HL-60 (cell line): ENCODE measurements at regions not wholly inside any gene's neighbourhood (a gene's known extent, or its start where the extent isn't known, plus 50 kb on each side); places are given as distances from the start of the nearest gene placed in this dataset.
A peak's percentile ranks its signal among the peaks of the same experiment; 100 is the strongest.
"Not testable (repeated sequence)": the region's sequence is repeated elsewhere in the genome, so short reads cannot be mapped to it uniquely, and the experiment has no call there.

Source experiments
- DNase-seq, 2 experiments: peaks; one replicate each; pipeline ENCODE4 v3.0.0-alpha.2; 2010 to 2020; ENCODE audit warnings: low read depth in 1 of 2, low spot score in 1 of 2
- H3K27ac ChIP-seq: fragments of 250-450 bp; sonication (Bioruptor Pico); replicated peaks from 2 replicates; pipeline ENCODE4 v1.5.1; 2020; ENCODE audit warnings: mild to moderate bottlenecking, moderate library complexity
- H3K27me3 ChIP-seq: fragments of 250-450 bp; sonication (Bioruptor Pico); 2 replicates; pipeline ENCODE4 v1.5.1; 2021; ENCODE audit warnings: mild to moderate bottlenecking, moderate library complexity; ENCODE audit not compliant: insufficient read depth, poor library complexity, severe bottlenecking
- H3K4me3 ChIP-seq: replicated peaks from 2 replicates; pipeline ENCODE4 v1.5.1; 2011; ENCODE audit warnings: mild to moderate bottlenecking, control low read depth, low read length; ENCODE audit not compliant: insufficient read depth
- GABPA ChIP-seq: IDR thresholded peaks from 2 replicates; pipeline ENCODE4 v1.6.1; 2012; ENCODE audit warnings: low read depth
- POLR2AphosphoS5 ChIP-seq: IDR thresholded peaks from 2 replicates; pipeline ENCODE4 v1.6.1; 2012; ENCODE audit warnings: low read depth
- SPI1 ChIP-seq: IDR thresholded peaks from 2 replicates; pipeline ENCODE4 v1.6.1; 2012; ENCODE audit warnings: low read depth, mild to moderate bottlenecking, borderline replicate concordance
- TF ChIP-seq, protein P1 (sequence below): IDR thresholded peaks from one replicate; pipeline ENCODE4 v1.5.1; 2011; ENCODE audit warnings: low read length, control low read depth, inconsistent platforms; ENCODE audit not compliant: insufficient read depth
- TF ChIP-seq, protein P2 (sequence below): IDR thresholded peaks from 2 replicates; pipeline ENCODE4 v1.6.1; 2012; ENCODE audit warnings: low read depth; ENCODE audit not compliant: insufficient replicate concordance

DNA sequence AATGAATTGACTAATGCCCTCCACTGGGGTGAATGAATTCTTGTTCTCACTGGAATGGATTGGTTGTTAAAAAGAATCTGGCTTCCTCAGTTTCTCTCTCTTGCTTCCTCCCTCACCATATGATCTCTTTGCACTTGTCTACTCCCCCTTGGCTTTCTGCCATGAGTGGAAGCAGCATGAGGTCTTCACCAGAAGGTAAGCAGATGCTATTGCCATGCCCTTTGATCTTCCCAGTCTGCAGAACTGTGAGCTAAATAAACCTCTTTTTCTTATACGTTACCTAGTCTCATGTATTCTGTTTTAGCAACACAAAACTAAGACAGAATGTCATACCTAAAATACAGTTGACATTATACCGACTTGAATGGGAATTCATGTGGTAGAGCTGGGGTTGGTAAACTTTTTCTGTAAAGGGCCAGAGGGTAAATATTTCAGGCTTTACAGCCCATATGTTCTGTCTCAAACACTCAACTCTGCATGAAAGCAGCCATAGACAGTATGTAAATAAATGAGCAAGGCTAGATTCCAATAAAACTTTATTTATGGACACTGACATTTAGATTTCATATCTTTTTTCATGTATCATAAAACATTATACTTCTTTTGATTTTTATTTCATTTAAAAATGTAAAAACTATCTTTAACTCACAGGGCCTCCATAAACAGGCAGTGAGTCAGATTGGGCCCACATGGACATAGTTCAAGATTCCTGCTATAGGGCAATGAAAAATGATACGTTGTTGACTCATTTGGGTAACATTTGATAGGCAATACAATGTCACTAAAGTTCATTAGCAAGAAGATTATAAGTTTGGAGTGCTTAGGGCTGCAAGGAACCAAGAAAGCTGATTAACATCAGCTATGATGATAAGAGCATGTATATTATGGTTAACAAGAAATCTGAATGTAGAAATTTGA, 79.4 kb upstream of the TLE4 start:
- no peak overlapping the region for H3K4me3 ChIP-seq
- TF ChIP-seq, protein P1, sequence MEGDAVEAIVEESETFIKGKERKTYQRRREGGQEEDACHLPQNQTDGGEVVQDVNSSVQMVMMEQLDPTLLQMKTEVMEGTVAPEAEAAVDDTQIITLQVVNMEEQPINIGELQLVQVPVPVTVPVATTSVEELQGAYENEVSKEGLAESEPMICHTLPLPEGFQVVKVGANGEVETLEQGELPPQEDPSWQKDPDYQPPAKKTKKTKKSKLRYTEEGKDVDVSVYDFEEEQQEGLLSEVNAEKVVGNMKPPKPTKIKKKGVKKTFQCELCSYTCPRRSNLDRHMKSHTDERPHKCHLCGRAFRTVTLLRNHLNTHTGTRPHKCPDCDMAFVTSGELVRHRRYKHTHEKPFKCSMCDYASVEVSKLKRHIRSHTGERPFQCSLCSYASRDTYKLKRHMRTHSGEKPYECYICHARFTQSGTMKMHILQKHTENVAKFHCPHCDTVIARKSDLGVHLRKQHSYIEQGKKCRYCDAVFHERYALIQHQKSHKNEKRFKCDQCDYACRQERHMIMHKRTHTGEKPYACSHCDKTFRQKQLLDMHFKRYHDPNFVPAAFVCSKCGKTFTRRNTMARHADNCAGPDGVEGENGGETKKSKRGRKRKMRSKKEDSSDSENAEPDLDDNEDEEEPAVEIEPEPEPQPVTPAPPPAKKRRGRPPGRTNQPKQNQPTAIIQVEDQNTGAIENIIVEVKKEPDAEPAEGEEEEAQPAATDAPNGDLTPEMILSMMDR: no peak
- TF ChIP-seq POLR2AphosphoS5: no peak
- no peak for TF ChIP-seq GABPA
- TF ChIP-seq, protein P2, sequence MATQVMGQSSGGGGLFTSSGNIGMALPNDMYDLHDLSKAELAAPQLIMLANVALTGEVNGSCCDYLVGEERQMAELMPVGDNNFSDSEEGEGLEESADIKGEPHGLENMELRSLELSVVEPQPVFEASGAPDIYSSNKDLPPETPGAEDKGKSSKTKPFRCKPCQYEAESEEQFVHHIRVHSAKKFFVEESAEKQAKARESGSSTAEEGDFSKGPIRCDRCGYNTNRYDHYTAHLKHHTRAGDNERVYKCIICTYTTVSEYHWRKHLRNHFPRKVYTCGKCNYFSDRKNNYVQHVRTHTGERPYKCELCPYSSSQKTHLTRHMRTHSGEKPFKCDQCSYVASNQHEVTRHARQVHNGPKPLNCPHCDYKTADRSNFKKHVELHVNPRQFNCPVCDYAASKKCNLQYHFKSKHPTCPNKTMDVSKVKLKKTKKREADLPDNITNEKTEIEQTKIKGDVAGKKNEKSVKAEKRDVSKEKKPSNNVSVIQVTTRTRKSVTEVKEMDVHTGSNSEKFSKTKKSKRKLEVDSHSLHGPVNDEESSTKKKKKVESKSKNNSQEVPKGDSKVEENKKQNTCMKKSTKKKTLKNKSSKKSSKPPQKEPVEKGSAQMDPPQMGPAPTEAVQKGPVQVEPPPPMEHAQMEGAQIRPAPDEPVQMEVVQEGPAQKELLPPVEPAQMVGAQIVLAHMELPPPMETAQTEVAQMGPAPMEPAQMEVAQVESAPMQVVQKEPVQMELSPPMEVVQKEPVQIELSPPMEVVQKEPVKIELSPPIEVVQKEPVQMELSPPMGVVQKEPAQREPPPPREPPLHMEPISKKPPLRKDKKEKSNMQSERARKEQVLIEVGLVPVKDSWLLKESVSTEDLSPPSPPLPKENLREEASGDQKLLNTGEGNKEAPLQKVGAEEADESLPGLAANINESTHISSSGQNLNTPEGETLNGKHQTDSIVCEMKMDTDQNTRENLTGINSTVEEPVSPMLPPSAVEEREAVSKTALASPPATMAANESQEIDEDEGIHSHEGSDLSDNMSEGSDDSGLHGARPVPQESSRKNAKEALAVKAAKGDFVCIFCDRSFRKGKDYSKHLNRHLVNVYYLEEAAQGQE: no peak
- no peak for TF ChIP-seq SPI1
- DNase-seq: no peak

DNA sequence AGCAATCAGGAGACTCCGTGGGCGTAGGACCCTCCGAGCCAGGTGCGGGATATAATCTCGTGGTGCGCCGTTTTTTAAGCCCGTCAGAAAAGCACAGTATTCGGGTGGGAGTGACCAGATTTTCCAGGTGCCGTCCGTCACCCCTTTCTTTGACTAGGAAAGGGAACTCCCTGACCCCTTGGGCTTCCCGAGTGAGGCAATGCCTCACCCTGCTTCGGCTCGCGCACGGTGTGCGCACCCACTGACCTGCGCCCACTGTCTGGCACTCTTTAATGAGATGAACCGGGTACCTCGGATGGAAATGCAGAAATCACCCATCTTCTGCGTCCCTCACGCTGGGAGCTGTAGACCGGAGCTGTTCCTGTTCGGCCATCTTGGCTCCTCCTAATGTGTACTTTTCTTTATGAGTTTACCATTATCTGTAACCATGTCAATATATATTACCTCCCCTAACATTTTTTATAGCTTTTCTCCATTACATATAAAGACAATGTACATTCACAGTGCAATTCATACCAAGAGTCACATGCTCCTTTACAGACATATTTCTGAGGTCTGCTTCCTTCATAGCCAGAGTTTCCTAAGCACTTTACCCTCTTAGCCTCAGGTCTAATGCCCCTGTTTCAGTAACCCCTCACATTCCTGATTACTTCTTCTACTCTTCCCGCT, 71.4 kb upstream of the TLE4 start:
- not testable (repeated sequence) for H3K27ac ChIP-seq, H3K4me3 ChIP-seq, DNase-seq, H3K27me3 ChIP-seq

More for the DNA sequence above, 79.4 kb upstream of the TLE4 start:
- Histone ChIP-seq H3K27me3 (no peaks in the 10 kb centered on the region), H3K27ac (no peak overlapping the region)

DNA sequence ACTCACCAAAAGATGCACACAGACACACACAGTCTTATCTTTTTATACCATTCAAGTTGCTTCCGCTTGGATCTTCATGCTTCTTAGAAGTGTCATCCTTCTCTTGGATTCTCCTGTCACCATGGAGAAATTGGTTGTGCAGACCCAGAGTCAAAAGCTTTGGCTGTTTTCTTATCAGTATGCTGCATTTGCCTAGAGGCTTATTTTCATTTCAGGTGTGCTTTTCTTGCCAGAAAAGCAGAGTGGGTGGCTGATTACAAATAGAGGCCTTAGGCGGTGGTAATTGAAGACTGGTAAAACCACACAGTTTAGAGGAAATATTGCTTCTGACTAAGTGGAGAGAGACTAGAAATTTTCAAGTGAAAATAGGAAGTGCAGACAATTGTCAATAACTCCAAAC, 70.2 kb upstream of the TLE4 start:
- no peak overlapping the region for H3K4me3 ChIP-seq
- TF ChIP-seq POLR2AphosphoS5: no peak
- peak; percentile 90 for TF ChIP-seq SPI1
- peak in 1 of 2 experiments; percentile 11 for DNase-seq
- no peaks in the 10 kb centered on the region for H3K27me3 ChIP-seq
- peak overlapping the region; percentile 48 for H3K27ac ChIP-seq

DNA sequence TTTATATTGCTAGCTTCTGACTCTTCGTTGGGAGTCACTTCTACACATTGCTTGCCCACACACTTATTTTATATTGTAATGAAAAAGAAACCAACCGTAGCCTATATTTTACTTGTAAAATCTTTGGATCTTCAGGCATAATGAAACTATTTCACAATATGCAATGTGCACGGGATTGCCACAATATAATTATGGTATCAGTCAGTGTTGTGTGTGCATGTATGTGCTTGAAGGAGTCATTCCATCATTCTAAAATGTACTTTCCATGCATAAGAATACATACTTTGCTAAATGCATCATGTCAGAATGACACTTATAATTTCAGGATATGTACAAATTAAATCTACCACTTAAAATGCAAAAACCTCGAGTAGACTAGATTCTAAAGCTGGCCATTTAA, 64.0 kb upstream of the TLE4 start:
- Histone ChIP-seq H3K4me3 (no peak overlapping the region), H3K27ac (no peak overlapping the region), H3K27me3 (no peaks in the 10 kb centered on the region)
- no peak for DNase-seq
- TF ChIP-seq, protein P1: no peak
- TF ChIP-seq POLR2AphosphoS5 (no peak), GABPA (no peak), SPI1 (no peak)
- TF ChIP-seq, protein P2: no peak
